Effector memory CD8-positive, alpha-beta T cell (primary cell): ENCODE measurements at regions not wholly inside any gene's neighbourhood (a gene's known extent, or its start where the extent isn't known, plus 50 kb on each side); places are given as distances from the start of the nearest gene placed in this dataset.

Source experiments
- ATAC-seq: fragments of 150-1000 bp; cut with Tn5 transposase; replicated peaks from 2 replicates; pipeline ENCODE4 v1.10.0; 2021; ENCODE audit warnings: mild to moderate bottlenecking, moderate library complexity
- DNase-seq, 3 experiments: peaks; one replicate each; pipeline ENCODE4 v3.0.0; 2021
- H3K27ac Mint-ChIP-seq, 2 donors: one replicate each; pipeline ENCODE4 v1.8.0; 2022; ENCODE audit warnings: mild to moderate bottlenecking in 2 of 2, mixed read lengths in 2 of 2, moderate library complexity in 2 of 2
- H3K27me3 Mint-ChIP-seq, 2 donors: one replicate each; pipeline ENCODE4 v1.8.0; 2022; ENCODE audit warnings: mixed read lengths in 2 of 2
- H3K36me3 Mint-ChIP-seq: one replicate; pipeline ENCODE4 v1.8.0; 2022; ENCODE audit warnings: mild to moderate bottlenecking, moderate library complexity, mixed read lengths; ENCODE audit not compliant: insufficient read depth
- H3K4me1 Mint-ChIP-seq, 2 donors: one replicate each; pipeline ENCODE4 v1.8.0; 2022; ENCODE audit warnings: low read depth in 2 of 2, mixed read lengths in 2 of 2
- H3K4me3 Mint-ChIP-seq, 2 donors: one replicate each; pipeline ENCODE4 v1.8.0; 2022; ENCODE audit warnings: mild to moderate bottlenecking in 2 of 2, mixed read lengths in 2 of 2, moderate library complexity in 2 of 2
- H3K9me3 Mint-ChIP-seq, 2 donors: one replicate each; pipeline ENCODE4 v1.8.0; 2022; ENCODE audit warnings: mixed read lengths in 2 of 2

DNA sequence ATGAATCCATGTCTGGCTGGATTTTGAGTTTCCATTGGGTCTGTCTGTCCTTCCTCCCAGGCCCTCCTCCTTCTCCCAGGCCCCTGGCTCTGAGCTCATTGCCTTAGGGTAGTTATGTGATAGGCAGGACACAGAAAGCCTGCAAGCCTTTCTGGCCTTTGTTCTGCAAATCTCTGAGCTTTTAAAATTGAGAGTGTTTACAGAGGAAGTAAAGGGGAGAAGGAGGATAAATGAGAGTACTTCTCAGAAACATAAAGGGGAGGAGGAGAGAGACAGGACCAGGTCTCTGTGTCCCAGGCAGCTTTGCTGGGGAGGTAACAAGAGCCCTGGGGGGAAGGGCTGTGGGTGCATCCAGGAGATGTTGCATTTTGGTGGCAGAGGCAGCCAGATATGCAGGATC, 126.7 kb downstream of the FOXD2 start:
- no peak overlapping the region for H3K27ac Mint-ChIP-seq
- DNase-seq (no peak), ATAC-seq (no peak)

DNA sequence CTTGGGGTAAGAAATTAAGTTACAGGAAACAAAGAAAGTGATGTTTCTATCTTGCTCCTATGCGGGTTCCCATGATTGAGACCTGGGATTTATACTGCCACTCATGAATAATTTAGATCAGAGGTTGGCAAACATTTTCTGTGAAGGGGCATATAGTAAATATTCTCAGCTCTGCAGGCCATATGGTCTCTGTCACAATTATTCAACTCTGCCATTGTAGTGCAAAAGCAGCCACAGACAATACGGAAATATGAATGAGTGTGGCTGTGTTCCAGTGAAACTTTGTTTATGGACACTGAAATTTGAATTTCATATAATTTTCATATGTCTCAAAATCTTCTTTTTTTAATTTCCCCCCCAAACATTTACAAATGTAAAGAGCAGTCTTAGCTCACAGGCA, 127.2 kb downstream of the FOXD2 start:
- Mint-ChIP-seq H3K36me3 (no peaks in the 10 kb centered on the region), H3K4me3 (no peak overlapping the region), H3K4me1 (no peaks in the 10 kb centered on the region), H3K9me3 (no peaks in the 10 kb centered on the region), H3K27me3 (peaks cover 41 to 63% of the 10 kb centered on the region in 2 donors), H3K27ac (no peak overlapping the region)
- no peak for DNase-seq
- no peak for ATAC-seq

More for the DNA sequence above, 126.7 kb downstream of the FOXD2 start:
- H3K4me1 Mint-ChIP-seq = no peaks in the 10 kb centered on the region
- no peaks in the 10 kb centered on the region for H3K9me3 Mint-ChIP-seq
- H3K36me3 Mint-ChIP-seq = no peaks in the 10 kb centered on the region
- H3K4me3 Mint-ChIP-seq = no peak overlapping the region
- peaks cover 38 to 65% of the 10 kb centered on the region in 2 donors for H3K27me3 Mint-ChIP-seq

DNA sequence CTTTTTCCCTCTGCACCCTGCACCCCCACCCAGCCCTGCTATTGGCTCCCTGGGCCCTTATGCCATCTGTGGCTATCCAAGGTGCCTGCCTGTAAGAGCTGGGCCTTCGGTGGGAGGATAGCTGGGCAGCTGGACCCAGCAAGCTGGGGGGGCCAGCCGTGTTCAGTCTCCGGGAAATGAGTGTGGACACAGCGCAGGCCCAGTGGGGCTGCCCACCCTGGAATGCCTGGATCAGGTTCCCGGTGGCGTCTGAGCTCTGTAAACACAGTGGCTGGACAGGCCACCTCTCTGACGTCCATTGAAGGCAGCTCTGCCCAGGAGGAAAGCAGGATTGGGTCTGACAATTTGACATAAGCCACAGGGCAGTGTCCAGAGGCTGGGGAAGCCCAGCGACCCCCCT, 127.8 kb downstream of the FOXD2 start:
- Mint-ChIP-seq H3K9me3 (no peaks in the 10 kb centered on the region), H3K27me3 (peaks cover 36 to 57% of the 10 kb centered on the region in 2 donors), H3K36me3 (no peaks in the 10 kb centered on the region), H3K4me3 (no peak overlapping the region), H3K27ac (no peak overlapping the region), H3K4me1 (peaks cover 0 to 3% of the 10 kb centered on the region in 2 donors)
- ATAC-seq (no peak), DNase-seq (no peak)

DNA sequence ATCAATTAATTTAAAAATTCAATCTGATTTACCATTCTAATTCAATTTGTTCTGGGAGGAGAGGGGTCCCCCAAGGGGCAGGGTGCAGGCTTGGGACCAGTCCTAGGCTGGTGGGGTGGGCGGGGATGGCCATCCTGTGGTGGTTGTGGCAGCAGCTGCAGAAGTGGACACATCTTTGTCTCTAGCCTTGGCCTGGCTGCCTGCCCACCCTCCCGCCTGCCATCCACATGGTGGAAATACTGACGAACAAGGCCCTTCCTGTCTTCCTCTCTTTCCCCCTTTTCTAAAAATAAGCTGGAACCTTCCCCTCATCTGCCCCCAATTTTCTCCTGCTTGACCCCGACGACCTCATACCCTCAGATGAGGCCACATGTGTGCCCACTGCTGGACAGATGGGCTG, 130.9 kb downstream of the FOXD2 start:
- Mint-ChIP-seq H3K4me3 (no peak overlapping the region), H3K9me3 (no peaks in the 10 kb centered on the region), H3K4me1 (peaks cover 0 to 3% of the 10 kb centered on the region in 2 donors), H3K36me3 (no peaks in the 10 kb centered on the region), H3K27me3 (peaks cover 28 to 36% of the 10 kb centered on the region in 2 donors), H3K27ac (no peak overlapping the region)
- DNase-seq = no peak
- no peak for ATAC-seq

DNA sequence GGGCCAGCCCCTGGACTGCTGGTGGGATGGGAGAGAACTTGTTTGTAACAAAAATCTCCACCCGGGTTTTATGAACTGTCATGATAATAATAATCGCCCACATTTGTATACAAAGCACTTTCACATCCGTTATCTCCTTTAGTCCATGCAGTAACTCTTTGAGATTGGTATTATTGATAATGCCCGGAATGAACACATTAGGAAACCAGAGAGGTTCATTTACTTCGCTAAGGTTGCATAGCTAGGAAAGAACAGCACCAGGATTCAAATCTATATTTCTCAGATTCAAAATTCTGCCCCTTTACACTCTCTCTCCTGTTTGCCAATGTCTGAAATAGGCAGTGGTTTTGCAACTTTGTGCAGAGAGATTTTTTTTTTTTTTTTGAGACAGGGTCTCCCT, 131.4 kb downstream of the FOXD2 start:
- ATAC-seq (no peak), DNase-seq (no peak)
- peaks cover 28 to 36% of the 10 kb centered on the region in 2 donors for H3K27me3 Mint-ChIP-seq
- no peak overlapping the region for H3K4me3 Mint-ChIP-seq
- H3K36me3 Mint-ChIP-seq = no peaks in the 10 kb centered on the region
- H3K27ac Mint-ChIP-seq = no peak overlapping the region
- H3K9me3 Mint-ChIP-seq = no peaks in the 10 kb centered on the region
- peaks cover 0 to 3% of the 10 kb centered on the region in 2 donors for H3K4me1 Mint-ChIP-seq

DNA sequence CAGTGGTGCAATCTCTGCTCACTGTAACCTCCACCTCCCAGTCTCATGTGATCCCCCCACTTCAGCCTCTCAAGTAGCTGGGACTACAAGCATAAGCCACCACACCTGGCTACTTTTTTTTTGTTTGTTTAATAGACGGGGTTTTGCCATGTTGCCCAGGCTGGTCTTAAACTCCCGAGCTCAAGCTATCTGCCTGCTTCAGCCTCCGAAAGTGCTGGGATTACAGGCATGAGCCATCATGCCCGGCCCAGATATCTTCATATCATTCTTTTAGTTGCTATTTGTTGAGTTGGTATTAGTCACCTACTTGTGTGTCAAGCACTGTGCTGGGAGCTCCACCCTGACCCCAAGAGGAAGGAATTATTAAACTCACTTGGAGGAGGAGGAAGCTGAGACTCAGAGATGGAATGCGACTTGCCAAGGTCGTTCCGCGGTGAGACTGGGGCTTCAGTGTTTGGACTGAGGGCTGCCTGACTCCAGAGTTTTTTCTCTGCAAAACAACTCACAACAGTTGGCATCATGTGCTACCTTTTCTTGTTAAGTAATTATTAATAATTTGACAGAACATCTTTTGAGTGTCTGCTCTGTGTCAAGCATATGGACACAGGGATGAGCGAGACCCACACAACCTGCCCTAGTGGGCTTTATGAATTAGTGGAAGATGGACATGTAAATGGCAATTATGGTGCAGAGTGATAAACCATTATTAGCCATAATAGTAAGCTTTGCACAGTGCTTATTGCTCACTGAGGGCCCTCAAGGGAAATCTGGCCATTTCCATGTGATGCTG, 132.0 kb downstream of the FOXD2 start:
- no peak overlapping the region for H3K4me3 Mint-ChIP-seq
- H3K36me3 Mint-ChIP-seq = no peaks in the 10 kb centered on the region
- peaks cover 26 to 36% of the 10 kb centered on the region in 2 donors for H3K27me3 Mint-ChIP-seq
- no peaks in the 10 kb centered on the region for H3K9me3 Mint-ChIP-seq
- peaks cover 0 to 3% of the 10 kb centered on the region in 2 donors for H3K4me1 Mint-ChIP-seq
- no peak overlapping the region for H3K27ac Mint-ChIP-seq
- ATAC-seq (no peak), DNase-seq (no peak)

DNA sequence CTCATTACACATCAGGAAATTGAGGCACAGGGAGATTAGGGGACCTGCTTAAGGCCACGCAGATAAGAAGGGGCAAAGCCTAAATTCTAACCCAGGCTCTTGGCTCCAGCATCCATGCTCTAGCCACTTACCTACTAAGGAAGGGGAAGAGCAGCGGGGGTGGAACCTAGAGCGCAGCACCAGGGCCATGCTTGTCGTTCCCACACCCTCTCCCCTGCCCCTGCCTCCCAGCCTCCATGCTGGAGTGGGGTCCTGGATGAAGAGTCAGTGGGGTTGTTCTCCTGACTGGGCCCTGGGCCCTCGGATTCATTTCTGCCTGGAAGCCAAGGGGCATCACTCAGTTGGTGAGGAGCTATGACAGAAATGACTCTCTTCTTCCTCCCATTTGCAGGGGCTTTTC, 133.3 kb downstream of the FOXD2 start:
- H3K27ac Mint-ChIP-seq = no peak overlapping the region
- peaks cover 0 to 3% of the 10 kb centered on the region in 2 donors for H3K4me1 Mint-ChIP-seq
- peaks cover 39 to 49% of the 10 kb centered on the region in 2 donors for H3K27me3 Mint-ChIP-seq
- H3K36me3 Mint-ChIP-seq = no peaks in the 10 kb centered on the region
- no peak overlapping the region for H3K4me3 Mint-ChIP-seq
- H3K9me3 Mint-ChIP-seq = no peaks in the 10 kb centered on the region
- DNase-seq = no peak
- no peak for ATAC-seq

DNA sequence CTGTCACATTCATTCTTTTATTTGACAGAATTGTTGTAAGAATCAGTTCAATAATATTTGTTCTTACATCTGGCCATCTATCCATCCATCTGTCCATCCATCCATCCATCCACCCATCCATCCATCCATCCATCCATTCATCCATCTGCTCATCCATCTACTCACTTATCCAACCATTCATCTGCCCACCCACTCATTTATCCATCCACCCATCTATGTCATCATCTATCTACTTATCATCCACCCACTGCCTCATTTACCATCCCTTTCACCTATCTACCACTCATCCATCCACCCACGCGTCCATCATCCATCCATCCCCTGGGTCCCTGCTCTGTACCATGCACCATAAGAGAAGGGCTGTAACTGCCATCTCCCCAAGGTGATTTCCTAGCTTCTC, 134.1 kb downstream of the FOXD2 start:
- Mint-ChIP-seq H3K4me3 (no peak overlapping the region), H3K4me1 (peaks cover 0 to 3% of the 10 kb centered on the region in 2 donors), H3K9me3 (no peaks in the 10 kb centered on the region), H3K27ac (no peak overlapping the region), H3K27me3 (peaks cover 47 to 57% of the 10 kb centered on the region in 2 donors), H3K36me3 (no peaks in the 10 kb centered on the region)
- DNase-seq (no peak), ATAC-seq (no peak)

DNA sequence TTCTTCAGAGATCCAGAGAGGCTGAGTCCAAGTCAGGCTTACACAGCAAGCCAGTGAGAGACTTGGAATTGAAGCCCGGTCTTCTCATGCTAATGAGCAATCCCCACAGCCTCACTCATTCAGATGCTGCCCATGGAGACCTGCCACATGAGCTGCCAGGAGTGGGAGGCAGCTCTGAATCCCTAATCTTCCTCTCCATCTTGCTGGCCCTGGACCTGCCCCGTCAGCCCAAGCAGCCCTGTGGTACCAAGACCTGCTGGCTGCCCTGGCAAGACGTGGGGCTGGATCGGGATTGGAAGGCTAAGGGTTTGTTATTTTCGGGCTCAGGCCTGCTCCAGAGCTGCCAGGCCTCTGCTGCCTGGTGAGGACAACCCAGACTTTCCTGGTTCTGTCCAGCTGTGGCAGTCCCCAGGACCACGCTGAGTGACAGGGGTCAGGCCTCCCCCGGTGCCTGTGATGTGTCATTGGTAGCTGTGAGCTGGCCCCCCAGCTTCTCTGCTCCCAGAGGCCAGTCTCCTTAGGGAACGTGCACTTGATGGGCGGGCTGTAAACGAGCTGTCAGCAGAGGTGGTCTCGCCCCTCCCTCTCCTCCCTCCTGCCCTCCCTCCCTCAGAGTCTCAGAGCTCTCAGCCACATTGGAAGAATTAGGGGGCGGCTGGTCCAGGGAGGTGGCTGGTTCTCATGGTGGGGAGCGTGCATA, 135.0 kb downstream of the FOXD2 start:
- DNase-seq (no peak), ATAC-seq (no peak)
- Mint-ChIP-seq H3K36me3 (no peaks in the 10 kb centered on the region), H3K4me1 (peaks cover 0 to 3% of the 10 kb centered on the region in 2 donors), H3K27ac (no peak overlapping the region), H3K27me3 (peaks cover 54 to 64% of the 10 kb centered on the region in 2 donors), H3K9me3 (no peaks in the 10 kb centered on the region), H3K4me3 (no peak overlapping the region)

DNA sequence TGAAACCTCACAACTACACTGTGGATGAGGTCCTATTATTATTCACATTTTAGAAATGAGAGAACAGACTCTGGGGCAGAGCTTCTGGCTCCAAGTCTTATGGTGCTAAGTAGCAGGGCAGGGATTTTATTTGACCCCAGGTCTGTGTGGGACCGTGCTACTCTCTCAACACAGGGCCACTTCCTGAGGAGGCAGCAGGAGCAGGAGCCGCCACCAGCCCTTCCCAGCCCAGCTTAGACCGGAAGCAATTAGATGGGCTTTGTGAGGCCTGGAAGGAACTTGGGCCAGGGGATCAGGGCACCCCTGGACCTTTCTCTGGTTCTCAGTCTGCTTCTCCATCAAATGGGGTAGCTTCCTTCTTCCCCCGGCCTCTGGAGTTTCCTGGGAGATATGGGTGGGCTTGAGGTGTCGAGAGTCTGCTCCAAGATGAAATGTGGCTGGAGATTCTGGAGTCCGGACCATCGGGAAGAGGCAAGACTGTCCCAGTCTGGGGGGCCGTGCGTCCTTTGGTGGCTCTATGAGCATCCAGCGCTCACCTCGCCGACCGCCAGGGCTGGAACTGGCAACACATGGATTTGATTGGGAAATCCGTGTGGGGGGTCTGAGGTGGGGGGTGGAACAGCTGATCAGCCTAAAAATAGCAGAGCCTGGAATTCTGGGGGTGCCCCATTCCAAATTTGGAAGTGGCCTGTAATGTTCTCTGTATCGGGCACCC, 136.8 kb downstream of the FOXD2 start:
- no peaks in the 10 kb centered on the region for H3K36me3 Mint-ChIP-seq
- H3K27ac Mint-ChIP-seq = no peak overlapping the region
- H3K4me1 Mint-ChIP-seq = peaks cover 0 to 3% of the 10 kb centered on the region in 2 donors
- DNase-seq (no peak), ATAC-seq (no peak)
- peaks cover 48 to 59% of the 10 kb centered on the region in 2 donors for H3K27me3 Mint-ChIP-seq
- H3K4me3 Mint-ChIP-seq = no peak overlapping the region
- H3K9me3 Mint-ChIP-seq = no peaks in the 10 kb centered on the region

DNA sequence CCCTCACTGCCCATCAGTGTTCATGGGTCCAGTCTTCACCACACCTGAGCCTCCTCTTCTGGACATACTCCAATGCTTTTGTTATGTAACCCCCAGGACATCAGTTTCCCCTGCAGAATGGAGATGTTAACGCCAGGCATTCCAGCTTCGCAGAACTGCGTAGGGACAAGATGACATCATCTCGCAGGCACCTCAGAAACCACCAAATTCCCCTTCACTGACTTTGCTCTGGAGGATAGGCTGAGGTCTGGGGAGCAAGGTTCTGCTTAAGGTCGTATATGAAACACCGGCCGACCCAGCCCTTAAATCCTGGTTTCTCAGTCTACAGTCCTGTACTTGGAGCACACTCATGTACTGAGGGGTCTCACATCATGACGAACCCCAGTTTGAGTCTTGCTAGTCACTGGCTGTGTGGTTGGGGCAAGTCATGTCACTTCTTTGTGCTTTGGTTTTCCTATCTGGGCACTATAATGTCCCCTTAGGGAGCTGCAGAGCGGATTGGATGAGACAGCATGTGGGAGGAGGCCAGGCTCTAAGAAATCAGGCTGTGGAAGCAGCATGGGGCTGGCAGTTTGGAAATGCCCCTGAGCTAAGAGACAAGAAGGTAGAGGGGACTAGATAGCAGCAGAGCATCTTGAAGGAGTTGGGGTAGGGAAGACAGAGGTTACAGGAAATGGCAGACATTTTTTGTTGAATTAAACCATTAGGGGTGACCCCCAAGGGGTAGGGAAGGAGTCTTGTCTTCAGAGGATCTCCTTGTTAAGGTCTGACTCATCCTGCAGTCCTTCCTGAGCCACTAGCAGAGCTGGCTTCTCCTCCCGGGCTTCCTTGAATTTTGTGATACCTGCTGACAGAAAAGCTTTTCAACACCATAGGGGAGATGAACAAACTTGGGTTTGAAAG, 138.3 kb downstream of the FOXD2 start:
- Mint-ChIP-seq H3K27me3 (peaks cover 47 to 73% of the 10 kb centered on the region in 2 donors), H3K27ac (no peak overlapping the region), H3K36me3 (no peaks in the 10 kb centered on the region), H3K9me3 (no peaks in the 10 kb centered on the region), H3K4me3 (no peak overlapping the region), H3K4me1 (no peaks in the 10 kb centered on the region)
- no peak for ATAC-seq
- no peak for DNase-seq

DNA sequence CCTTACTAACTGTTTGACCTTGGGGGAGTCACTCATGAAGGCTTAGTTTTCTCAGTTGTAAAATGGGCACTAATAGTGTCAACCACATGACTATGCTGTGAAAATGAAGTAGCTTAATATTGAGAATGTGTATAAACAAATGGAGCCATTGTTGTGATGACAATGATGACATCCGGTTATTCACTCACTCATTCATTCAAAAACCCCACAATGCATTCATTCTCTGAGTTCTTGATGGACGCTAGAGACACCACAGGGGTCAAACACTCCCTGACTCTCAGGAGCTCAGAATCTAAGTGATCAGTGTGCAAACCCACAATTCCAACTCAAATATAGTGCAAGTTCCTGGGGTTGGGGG, 138.9 kb downstream of the FOXD2 start:
- no peaks in the 10 kb centered on the region for H3K36me3 Mint-ChIP-seq
- no peak overlapping the region for H3K4me3 Mint-ChIP-seq
- ATAC-seq (no peak), DNase-seq (no peak)
- no peaks in the 10 kb centered on the region for H3K4me1 Mint-ChIP-seq
- peaks cover 47 to 76% of the 10 kb centered on the region in 2 donors for H3K27me3 Mint-ChIP-seq
- H3K9me3 Mint-ChIP-seq = no peaks in the 10 kb centered on the region
- H3K27ac Mint-ChIP-seq = no peak overlapping the region
